HG03175 (cell line): ENCODE measurements at regions not wholly inside any gene's neighbourhood (a gene's known extent, or its start where the extent isn't known, plus 50 kb on each side); places are given as distances from the start of the nearest gene placed in this dataset.
"Not testable (repeated sequence)": the region's sequence is repeated elsewhere in the genome, so short reads cannot be mapped to it uniquely, and the experiment has no call there.

Source experiments
- ATAC-seq: cut with Tn5 transposase; IDR thresholded peaks from one replicate; pipeline ENCODE4 v1.9.1; 2021; ENCODE audit warnings: mild to moderate bottlenecking, moderate library complexity; ENCODE audit not compliant: unreplicated experiment

DNA sequence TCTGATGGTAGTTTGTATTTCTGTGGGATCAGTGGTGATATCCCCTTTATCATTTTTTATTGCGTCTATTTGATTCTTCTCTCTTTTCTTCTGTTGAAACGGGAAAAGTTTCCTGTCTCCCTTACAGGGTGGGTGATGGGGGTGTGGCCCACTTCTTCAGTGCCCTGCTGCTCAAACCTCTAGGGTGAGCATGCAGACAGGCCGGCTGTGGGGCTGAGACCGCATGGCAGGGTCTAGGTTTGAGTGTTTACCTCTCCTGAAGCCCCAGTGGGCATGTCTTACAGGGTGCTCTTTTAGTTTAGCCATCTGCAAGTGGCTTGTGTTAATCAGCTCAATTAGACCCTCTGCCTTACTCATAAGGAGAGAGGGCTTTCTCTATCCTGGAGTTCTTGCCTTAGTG, 450.0 kb upstream of the EPHA3 start:
- ATAC-seq: no peak

- no peak for ATAC-seq
These were observed 446.0 kb upstream of the EPHA3 start for GRCh38 chr3:88661433-88661824.

- no peak for ATAC-seq
These were observed 439.2 kb upstream of the EPHA3 start for GRCh38 chr3:88668180-88668579.

- ATAC-seq: no peak
These were observed 435.8 kb upstream of the EPHA3 start for GRCh38 chr3:88671573-88671972.

DNA sequence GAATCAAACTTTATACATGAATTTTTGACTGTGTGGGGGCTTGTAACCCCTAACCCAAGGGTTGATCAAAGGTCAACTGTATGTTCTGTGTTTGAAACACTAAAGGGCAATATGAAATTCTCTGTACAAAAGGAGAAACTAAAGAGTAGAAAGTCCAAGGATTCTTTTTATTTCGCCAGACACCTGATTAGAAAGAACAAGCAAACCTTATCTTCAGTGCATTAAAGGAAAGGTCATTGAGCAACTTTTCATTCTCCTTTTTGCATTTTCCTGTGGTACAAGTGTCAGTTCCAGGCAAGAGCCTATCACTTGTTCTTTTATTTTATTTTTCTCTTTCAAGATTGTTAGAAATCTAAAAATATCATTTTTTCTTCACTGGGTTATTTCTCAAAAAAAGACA, 430.1 kb upstream of the EPHA3 start:
- no peak for ATAC-seq

DNA sequence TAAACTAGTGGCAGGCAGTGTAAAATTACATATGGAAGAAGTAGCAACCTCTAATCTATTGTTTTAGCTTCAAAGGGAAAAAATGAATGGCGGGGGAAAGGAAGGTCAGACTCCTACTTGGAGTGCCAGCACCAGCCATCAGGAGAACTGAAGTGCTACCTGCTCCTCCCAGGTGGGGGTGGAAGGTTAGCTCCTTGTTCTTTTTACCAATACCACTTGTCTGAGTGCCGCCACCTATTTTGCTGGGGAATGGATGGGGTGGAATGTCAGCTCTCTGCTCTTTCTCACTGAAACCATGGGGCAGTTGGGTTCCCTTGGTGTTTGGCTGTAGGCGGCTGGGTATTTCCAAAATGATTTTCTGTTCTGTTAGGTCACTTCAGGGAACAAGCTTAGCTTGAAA, 428.7 kb upstream of the EPHA3 start:
- ATAC-seq: no peak

- ATAC-seq: no peak
These were observed 417.1 kb upstream of the EPHA3 start for GRCh38 chr3:88690287-88690686.

DNA sequence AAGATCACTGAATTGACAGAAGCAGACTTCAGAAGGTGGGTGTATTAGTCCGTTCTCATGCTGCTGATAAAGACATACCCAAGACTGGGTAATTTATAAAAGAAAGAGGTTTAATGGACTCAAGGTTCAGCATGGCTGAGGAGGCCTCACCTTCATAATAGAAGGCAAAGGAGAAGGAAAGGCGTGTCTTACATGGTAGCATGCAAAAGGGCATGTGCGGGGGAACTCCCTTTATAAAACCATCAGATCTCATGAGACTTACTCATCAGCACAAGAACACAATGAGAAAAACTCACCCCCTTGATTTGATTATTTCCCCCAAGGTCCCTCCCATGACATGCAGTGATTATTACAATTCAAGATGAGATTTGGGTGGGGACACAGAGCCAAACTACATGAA, 416.3 kb upstream of the EPHA3 start:
- ATAC-seq: no peak

DNA sequence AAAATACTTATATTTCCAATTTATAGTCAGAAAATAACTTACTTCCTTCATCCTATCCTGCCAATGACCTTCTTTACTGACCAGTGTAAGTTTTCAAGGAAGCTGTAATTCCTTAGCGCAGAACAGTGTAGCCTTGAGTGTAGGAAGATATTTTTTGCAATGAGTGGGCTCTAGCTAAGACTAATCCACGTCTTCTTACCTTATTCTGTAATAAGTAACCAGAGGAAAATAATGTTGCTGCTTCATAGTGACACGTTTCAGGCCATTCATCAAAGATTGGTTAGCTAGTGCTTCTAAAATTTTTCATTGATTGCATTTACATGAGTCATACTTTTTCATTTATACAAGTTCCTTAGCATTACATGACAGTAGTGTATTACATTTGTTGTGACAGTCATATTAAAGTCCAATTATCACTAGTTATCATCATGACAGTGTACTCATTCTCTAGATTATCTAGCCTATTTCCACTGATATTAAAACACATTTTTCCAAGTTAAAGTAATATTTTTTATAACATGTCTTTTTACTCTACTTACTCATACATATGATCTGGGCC, 403.8 kb upstream of the EPHA3 start:
- no peak for ATAC-seq

DNA sequence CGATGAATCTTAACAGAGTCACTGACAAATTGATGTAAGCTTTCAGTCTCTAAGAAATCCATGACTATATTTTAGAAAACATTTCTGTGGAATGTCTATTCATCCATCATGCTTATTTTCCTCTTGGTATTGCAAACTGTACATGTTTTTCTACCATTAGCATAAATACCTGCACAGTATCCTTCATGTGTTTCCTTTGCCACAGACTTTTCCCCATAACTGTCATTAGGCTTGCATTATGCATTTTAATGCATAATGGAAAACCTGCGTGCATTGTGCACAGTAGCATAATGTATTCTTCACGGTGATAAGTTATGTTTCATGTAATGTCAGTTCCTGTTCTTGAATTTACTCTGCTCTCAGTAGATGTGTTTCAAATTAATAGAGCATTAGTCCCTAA, 403.1 kb upstream of the EPHA3 start:
- ATAC-seq: no peak

GRCh38 chr3:88707837-88708236, 399.6 kb upstream of the EPHA3 start:
- ATAC-seq: no peak

- ATAC-seq: no peak
These were observed 394.9 kb upstream of the EPHA3 start for GRCh38 chr3:88712552-88712951.

DNA sequence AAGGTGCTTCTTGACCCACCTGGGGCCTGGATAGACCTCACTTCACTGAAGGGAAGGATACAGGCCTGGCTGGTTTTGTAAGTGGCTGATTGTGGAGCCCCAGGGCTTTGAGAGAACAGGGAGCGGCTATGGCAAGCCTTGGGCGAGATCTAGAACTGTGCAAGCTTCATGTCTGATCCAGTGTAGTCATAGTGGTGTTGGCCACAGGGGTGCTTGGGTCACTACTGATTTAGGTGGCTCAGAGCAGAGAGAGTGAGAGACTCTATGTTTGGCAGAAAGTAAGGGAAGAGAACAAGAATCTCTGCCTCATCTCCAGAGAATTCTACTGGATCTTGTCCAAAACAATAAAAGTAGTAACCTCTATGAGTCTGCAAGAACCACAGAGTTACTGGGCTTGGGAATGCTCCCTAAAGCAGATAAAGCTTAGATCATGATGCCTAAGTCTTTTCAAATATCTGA, 394.2 kb upstream of the EPHA3 start:
- ATAC-seq: no peak

GRCh38 chr3:88725440-88726165, 381.8 kb upstream of the EPHA3 start:
- no peak for ATAC-seq

DNA sequence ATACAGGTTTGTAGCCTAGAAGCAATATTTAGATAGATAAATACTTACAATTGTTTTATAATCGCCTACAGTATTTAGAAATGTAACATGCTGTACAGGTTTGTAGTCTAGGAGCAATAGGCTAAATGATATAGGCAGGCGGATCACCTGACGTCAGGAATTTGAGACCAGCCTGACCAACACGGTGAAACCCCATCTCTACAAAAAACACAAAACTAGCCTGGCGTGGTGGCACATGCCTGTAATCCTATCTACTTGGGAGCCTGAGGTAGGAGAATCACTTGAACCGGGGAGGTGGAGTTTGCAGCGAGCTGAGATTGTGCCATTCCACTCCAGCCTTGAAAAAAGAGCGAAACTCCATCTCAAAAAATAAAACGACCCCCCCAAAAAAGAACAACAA, 375.2 kb upstream of the EPHA3 start:
- ATAC-seq: no peak

DNA sequence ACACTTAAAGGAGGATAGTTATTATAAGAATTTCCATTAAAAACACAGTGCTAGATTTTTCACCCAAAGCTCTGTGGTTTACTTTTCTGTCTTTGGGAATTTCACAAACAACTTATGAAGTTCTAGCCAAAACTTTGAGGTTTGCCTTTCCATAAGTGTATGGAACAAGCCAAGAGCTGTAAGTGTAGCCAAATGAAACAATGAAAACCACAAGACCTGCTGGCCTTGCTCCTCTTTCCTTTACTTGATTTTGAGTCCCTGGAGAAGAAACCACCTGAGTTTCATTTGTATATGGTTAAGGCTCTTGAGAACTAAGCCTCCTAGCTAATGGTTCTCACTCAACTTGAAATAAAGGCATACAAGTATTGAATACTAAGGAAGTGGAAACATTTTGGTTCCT, 365.3 kb upstream of the EPHA3 start:
- no peak for ATAC-seq

GRCh38 chr3:88742674-88743507, 364.5 kb upstream of the EPHA3 start:
- ATAC-seq: no peak

GRCh38 chr3:88744896-88745295, 362.5 kb upstream of the EPHA3 start:
- no peak for ATAC-seq

- not testable (repeated sequence) for ATAC-seq
These were observed 360.3 kb upstream of the EPHA3 start for GRCh38 chr3:88747145-88747544.

GRCh38 chr3:88758676-88759075, 348.7 kb upstream of the EPHA3 start:
- ATAC-seq: no peak

DNA sequence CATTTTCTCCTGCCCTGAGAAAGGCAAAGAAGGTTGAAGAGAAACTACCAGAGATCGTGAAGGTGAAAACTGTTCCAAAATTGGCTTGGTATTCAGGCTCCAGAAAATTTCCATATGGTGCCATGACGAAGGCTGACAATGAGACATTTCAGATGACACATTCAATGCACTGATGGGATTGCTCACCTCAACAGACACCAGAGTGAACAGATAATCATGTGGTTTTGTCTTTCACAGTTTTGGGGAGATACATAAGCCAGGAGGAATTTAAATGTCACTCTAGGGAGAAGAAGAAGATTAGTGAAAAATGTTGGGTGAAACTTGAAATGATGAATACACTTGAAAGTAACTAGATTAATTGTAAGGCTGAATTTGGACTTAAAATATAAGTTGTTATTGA, 339.7 kb upstream of the EPHA3 start:
- no peak for ATAC-seq

- ATAC-seq: no peak
These were observed 333.7 kb upstream of the EPHA3 start for GRCh38 chr3:88773766-88774165.
